ENCODE measurements at regions not wholly inside any gene's neighbourhood (a gene's known extent, or its start where the extent isn't known, plus 50 kb on each side); places are given as distances from the start of the nearest gene placed in this dataset.

DNA sequence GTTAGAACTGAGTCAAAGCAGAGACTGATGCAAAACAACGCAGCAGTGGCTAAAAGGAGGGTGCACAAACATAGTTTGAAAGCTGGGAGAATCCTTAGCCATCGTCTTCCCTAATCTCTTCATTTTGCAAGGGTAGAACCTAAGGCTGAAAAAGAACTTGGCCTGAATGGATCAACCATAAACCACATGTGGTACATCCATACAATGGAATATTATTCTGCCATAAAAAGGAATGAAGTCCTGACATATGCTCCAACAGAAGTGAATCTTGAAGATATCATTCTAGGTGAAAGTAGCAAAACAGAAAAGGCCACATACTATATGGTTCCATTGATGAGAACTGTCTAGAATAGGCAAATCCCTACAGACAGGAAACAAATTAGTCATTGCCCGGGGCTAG is 330.3 kb upstream of the NPVF start:
- no peak for DNase-seq (ENCODE audit: low read depth)
- H3K4me3 ChIP-seq (ENCODE audit: control insufficient read depth, low read depth, low read length), result no peak overlapping the region
- TF ChIP-seq, protein P1, sequence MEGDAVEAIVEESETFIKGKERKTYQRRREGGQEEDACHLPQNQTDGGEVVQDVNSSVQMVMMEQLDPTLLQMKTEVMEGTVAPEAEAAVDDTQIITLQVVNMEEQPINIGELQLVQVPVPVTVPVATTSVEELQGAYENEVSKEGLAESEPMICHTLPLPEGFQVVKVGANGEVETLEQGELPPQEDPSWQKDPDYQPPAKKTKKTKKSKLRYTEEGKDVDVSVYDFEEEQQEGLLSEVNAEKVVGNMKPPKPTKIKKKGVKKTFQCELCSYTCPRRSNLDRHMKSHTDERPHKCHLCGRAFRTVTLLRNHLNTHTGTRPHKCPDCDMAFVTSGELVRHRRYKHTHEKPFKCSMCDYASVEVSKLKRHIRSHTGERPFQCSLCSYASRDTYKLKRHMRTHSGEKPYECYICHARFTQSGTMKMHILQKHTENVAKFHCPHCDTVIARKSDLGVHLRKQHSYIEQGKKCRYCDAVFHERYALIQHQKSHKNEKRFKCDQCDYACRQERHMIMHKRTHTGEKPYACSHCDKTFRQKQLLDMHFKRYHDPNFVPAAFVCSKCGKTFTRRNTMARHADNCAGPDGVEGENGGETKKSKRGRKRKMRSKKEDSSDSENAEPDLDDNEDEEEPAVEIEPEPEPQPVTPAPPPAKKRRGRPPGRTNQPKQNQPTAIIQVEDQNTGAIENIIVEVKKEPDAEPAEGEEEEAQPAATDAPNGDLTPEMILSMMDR (IDR thresholded peaks at IDR 0.05; ENCODE audit: control insufficient read depth, insufficient read depth, low read depth, low read length, missing control alignments), result no peak

DNA sequence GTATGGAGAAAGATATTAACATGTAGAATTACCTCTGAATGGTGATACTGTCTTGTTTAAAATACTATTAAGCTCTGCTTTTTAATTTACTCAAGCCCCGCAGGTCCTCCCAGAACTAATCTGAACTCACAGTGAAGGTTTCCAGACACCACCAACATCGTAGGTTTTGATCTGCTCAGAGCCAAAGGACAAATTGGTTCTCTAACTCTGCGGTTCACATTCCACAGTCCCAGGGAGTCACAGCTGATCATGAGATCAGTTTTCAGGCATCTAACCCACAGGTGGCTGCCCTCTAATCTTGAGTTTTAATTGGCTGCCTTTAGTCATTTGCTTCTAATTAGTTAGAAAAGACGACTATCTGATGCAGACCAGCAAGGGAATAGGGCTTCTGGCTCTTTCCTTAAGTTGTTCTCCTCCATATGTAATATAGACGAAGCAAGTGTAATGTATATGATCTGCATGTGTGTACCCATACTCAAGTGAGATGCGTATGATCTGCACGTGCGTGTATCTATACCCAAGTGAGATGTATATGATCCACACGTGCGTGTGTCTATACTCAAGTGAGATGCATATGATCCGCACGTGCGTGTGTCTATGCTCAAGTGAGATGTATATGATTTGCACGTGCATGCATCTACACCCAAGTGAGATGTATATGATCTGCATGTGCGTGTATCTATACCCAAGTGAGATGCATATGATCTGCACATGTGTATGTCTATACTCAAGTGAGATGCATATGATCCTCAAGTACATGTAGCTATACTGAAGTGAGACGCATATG is 331.5 kb upstream of the NPVF start:
- TF ChIP-seq, protein P1 (IDR thresholded peaks at IDR 0.05; ENCODE audit: control insufficient read depth, insufficient read depth, low read depth, low read length, missing control alignments), result no peak
- DNase-seq (ENCODE audit: low read depth), result no peak

DNA sequence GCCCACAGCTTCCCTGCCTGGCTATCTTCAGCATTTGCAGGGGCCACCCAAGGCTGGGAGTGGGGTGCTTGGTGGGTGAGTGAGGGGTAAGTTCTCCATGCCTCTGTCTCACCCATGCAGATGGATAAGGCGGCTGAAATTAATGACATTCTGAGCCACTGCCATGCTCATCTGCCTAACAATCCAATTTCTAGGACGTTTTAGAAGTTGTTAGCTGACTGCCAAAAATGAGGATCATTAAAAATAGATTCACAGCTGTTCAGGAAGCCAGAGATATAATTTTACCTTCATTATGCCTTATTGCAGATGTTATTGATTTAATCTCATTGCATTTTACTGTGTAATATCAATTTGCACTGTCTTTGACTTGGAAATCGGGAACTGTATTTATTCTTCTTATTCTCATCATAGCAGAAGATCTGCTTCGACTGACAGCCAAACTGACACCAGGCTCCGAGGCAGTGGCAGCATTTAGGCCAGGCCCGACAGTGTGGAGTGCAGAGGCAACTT is 334.4 kb upstream of the NPVF start:
- TF ChIP-seq, protein P1 (IDR thresholded peaks at IDR 0.05; ENCODE audit: control insufficient read depth, insufficient read depth, low read depth, low read length, missing control alignments), result no peak
- H3K4me3 ChIP-seq (ENCODE audit: control insufficient read depth, low read depth, low read length), result no peak overlapping the region
- no peak for DNase-seq (ENCODE audit: low read depth)

More for the DNA sequence above, 331.5 kb upstream of the NPVF start:
- no peak overlapping the region for H3K4me3 ChIP-seq (ENCODE audit: control insufficient read depth, low read depth, low read length)

DNA sequence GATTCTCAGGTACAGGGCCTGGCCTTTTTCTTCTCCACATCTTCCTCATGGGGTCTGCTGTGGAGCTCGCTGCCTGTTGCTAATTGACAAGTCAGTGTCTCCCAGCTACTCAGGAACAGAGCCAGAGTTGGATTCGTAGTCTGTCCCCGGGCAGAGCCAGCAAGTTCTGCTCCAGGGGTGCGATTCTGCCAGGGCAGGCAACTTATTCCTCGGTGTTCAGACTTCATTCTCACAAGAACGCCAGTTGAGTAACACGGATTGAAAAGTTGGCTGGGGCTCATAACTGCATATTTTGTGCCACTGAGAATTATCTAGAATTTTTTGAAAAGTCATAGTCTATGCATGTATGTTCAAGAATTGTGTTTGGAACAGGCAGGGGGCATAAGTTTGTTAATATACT is 336.7 kb upstream of the NPVF start:
- no peak overlapping the region for H3K4me3 ChIP-seq (ENCODE audit: control insufficient read depth, low read depth, low read length)
- TF ChIP-seq, protein P1 (IDR thresholded peaks at IDR 0.05; ENCODE audit: control insufficient read depth, insufficient read depth, low read depth, low read length, missing control alignments), result no peak
- DNase-seq (ENCODE audit: low read depth), result no peak

DNA sequence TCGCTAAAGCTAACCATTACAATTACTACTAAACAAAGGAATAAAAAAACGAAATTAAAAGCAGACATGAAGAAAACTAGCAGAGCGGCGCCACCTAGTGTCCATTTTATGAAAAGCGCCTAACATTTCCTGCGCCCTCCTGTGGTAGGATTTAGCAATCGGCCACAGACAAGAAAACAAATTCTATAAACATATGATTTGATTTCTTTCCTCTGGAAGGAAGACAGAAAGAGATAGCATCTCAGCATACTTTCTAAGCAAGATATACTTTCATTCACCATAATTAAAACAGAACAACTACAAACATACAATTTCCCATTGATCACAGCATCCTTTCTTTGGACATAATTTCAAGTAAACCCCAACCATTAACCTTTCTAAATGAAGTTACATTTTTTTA is 337.7 kb upstream of the NPVF start:
- DNase-seq (ENCODE audit: low read depth), result peak; percentile 29
- H3K4me3 ChIP-seq (ENCODE audit: control insufficient read depth, low read depth, low read length), result no peak overlapping the region
- TF ChIP-seq, protein P1 (IDR thresholded peaks at IDR 0.05; ENCODE audit: control insufficient read depth, insufficient read depth, low read depth, low read length, missing control alignments), result peak; percentile 100

DNA sequence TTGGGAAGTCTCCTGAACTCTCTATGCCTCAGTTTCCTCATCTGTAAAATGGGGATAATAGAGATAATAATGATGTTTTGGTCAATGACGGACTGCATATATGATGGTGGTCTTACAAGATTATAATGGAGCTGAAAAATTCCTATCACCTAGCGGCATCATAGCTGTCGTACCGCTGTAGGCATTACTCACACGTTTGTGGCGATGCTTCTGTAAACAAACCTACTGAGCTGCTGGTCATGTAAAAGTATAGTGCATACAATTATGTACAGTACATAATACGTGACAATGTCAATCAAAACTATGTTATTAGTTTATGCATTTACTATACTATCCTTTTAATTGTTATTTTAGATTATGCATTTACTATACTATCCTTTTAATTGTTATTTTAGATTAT is 339.1 kb upstream of the NPVF start:
- TF ChIP-seq, protein P1 (IDR thresholded peaks at IDR 0.05; ENCODE audit: control insufficient read depth, insufficient read depth, low read depth, low read length, missing control alignments), result no peak
- no peak for DNase-seq (ENCODE audit: low read depth)
- H3K4me3 ChIP-seq (ENCODE audit: control insufficient read depth, low read depth, low read length), result no peak overlapping the region
